WTC11 (cell line): ENCODE measurements at regions not wholly inside any gene's neighbourhood (a gene's known extent, or its start where the extent isn't known, plus 50 kb on each side); places are given as distances from the start of the nearest gene placed in this dataset.

Experiments used
- GTF2I ChIP-seq: fragments of 250-450 bp; sonication (Bioruptor Pico); conservative IDR thresholded peaks from 2 replicates; pipeline ENCODE4 v1.4.0; 2021; ENCODE audit warnings: mild to moderate bottlenecking
- SP1 ChIP-seq: sonication (generic); formaldehyde crosslinking; conservative IDR thresholded peaks from 2 replicates; pipeline ENCODE4 v1.8.1; 2022; ENCODE audit warnings: missing genetic modification reagents
- TF ChIP-seq, protein P1 (sequence below): fragments of 200-600 bp; IDR thresholded peaks from 2 replicates; pipeline ENCODE4 v1.8.0; 2022; ENCODE audit warnings: antibody characterized with exemption

DNA sequence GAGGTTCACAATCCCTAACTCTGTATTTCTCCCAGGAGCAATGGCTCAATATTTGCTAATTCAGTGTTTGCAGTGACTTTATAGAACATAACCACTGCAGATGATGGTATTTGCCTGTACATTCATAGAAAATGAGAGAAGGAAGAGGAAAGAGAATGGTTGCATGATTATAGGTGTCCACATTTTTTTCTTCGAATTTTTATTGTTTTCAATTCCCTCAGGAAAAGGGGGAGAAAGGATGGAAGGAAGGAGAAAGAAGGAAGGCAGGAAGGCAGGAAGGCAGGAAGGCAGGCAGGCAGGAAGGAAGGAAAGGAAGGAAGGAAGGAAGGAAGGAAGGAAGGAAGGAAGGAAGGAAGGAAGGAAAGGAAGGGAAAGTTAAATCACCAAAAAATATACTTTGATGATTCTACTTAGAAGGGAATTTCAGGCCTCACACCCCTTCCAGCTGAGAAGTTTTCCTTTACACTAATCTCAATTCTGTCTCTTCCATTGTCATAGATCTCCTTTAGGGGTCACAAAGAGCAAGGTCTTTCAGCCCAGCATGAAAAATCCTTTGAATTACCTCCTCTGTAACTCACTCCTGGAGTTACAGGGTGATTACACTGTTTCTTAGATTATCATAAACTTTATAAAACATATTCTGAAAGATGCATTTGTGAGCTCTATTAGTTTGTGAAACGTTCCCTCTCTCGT lies 118.8 kb upstream of the INHBA start:
- TF ChIP-seq, protein P1, sequence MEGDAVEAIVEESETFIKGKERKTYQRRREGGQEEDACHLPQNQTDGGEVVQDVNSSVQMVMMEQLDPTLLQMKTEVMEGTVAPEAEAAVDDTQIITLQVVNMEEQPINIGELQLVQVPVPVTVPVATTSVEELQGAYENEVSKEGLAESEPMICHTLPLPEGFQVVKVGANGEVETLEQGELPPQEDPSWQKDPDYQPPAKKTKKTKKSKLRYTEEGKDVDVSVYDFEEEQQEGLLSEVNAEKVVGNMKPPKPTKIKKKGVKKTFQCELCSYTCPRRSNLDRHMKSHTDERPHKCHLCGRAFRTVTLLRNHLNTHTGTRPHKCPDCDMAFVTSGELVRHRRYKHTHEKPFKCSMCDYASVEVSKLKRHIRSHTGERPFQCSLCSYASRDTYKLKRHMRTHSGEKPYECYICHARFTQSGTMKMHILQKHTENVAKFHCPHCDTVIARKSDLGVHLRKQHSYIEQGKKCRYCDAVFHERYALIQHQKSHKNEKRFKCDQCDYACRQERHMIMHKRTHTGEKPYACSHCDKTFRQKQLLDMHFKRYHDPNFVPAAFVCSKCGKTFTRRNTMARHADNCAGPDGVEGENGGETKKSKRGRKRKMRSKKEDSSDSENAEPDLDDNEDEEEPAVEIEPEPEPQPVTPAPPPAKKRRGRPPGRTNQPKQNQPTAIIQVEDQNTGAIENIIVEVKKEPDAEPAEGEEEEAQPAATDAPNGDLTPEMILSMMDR = no peak
- TF ChIP-seq SP1 (CRISPR knock-in tag) (no peak), GTF2I (CRISPR knock-in tag) (no peak)
